ENCODE measurements at regions not wholly inside any gene's neighbourhood (a gene's known extent, or its start where the extent isn't known, plus 50 kb on each side); places are given as distances from the start of the nearest gene placed in this dataset.

DNA sequence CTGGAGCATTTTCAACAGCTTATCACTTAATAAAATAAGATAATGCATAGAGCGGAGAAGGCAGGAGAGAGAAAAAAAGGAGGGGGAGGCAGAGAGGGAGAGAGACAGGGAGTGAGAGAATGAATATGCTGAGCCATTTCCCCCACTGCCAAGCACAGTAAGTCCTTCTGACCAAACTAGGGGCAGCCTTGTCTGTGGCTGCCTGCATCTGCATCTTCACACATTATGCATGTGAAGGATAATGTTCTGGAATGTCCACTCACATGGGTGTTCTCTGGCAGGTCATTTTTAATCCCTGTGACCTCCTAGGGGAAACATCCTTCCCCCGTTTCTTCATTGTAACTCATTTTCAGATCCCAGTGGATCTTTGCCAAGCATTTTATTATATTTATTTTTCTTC is 269.3 kb downstream of the FOXA2 start:
- no peak overlapping the region for H3K4me3 ChIP-seq (ENCODE audit: low read length)
- no peak for TF ChIP-seq ZNF274 (IDR thresholded peaks at IDR 0.05; ENCODE audit: low read depth, low read length)

- no peak for TF ChIP-seq ZNF274 (IDR thresholded peaks at IDR 0.05; ENCODE audit: low read depth, low read length)
- H3K4me3 ChIP-seq (ENCODE audit: low read length): no peak overlapping the region
Measured at GRCh38 chr20:22312744-22313346, 271.5 kb downstream of the FOXA2 start.

GRCh38 chr20:22308934-22309333 is 275.4 kb downstream of the FOXA2 start:
- H3K4me3 ChIP-seq (ENCODE audit: low read length): no peak overlapping the region
- no peak for TF ChIP-seq ZNF274 (IDR thresholded peaks at IDR 0.05; ENCODE audit: low read depth, low read length)

DNA sequence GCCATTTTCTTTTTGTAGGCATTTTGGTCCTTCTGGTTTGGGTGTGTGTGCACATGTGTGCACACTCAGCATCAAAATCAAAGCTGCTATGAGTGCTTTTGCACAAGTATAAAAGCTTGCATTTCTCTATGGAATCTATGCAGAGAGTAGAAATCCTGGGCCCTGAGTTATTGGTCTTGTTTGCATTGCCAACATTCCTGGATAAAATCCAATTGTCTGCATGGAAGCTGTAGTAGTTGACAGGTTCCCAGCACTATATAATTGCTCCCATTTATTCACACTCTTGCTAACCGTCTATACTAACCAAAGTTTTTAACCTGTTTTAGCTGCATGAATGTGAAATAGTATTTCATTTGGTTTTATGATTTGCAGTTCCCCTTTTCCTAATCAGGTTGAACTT is 277.0 kb downstream of the FOXA2 start:
- no peak for TF ChIP-seq ZNF274 (IDR thresholded peaks at IDR 0.05; ENCODE audit: low read depth, low read length)
- no peak overlapping the region for H3K4me3 ChIP-seq (ENCODE audit: low read length)

DNA sequence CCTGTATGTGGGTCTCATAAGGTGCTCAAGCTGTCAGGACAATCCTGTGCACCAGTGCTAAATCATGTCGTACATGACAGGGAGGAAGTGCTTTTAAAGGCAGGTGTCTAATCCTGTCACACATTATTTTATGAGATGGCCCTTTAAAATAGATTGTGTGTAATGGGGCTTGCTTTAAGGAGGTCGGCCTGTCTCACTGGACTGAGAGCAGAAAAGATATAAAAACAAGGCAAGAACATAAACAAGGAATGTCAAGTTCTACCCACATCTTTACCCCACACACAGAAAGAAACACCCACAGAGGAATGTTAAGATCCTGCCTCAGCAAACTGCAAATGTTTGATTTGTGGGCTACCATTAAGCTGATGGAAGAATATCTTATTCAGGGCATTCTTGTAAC is 279.0 kb downstream of the FOXA2 start:
- no peak for TF ChIP-seq ZNF274 (IDR thresholded peaks at IDR 0.05; ENCODE audit: low read depth, low read length)
- no peak overlapping the region for H3K4me3 ChIP-seq (ENCODE audit: low read length)

- no peak for TF ChIP-seq ZNF274 (IDR thresholded peaks at IDR 0.05; ENCODE audit: low read depth, low read length)
- no peak overlapping the region for H3K4me3 ChIP-seq (ENCODE audit: low read length)
Measured at GRCh38 chr20:22303523-22303922, 280.8 kb downstream of the FOXA2 start.

GRCh38 chr20:22302039-22302438 is 282.3 kb downstream of the FOXA2 start:
- TF ChIP-seq ZNF274 (IDR thresholded peaks at IDR 0.05; ENCODE audit: low read depth, low read length): no peak

DNA sequence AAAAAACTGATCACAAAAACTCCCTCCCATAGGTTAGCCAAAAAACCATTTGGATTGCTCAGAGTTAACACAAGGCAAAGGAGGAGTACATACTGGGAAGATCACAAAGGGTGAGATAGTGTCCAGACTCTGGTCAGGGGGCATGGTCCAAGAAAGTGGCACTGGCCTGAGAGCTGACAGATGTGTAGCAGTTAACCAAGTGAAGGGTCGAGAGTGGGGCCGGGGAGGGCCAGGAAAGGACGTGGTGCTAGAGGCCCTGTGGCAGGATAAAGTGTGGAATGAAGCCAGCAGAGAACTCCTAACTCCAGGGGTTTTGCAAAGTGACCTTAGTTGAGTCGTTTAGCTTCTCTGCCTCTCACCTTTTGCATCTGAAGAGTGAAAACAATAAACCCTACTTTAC is 290.5 kb downstream of the FOXA2 start:
- TF ChIP-seq ZNF274 (IDR thresholded peaks at IDR 0.05; ENCODE audit: low read depth, low read length): no peak
- H3K4me3 ChIP-seq (ENCODE audit: low read length): no peak overlapping the region

More at GRCh38 chr20:22302039-22302438, 282.3 kb downstream of the FOXA2 start:
- no peak overlapping the region for H3K4me3 ChIP-seq (ENCODE audit: low read length)

GRCh38 chr20:22289442-22289841 is 294.9 kb downstream of the FOXA2 start:
- TF ChIP-seq ZNF274 (IDR thresholded peaks at IDR 0.05; ENCODE audit: low read depth, low read length): no peak
- H3K4me3 ChIP-seq (ENCODE audit: low read length): no peak overlapping the region

DNA sequence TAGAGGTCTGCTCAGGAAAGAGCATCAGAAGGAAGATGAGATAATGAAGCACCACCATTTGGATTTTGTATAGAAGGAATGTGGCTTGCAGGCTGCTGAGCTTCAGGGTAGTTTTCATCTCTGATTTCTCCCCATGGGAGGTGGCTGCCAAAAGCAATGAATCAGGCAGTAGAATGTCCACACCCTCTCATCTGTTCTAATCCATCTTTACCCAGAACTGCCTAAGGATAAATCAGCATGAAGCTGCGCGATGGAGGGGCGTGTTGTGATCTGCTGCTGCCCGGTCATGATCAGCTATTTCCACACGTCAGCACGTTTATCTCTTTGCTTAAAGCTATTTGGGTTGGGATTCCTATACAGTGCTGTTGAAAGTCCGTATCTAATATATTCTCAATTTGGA is 295.4 kb downstream of the FOXA2 start:
- no peak overlapping the region for H3K4me3 ChIP-seq (ENCODE audit: low read length)
- no peak for TF ChIP-seq ZNF274 (IDR thresholded peaks at IDR 0.05; ENCODE audit: low read depth, low read length)

DNA sequence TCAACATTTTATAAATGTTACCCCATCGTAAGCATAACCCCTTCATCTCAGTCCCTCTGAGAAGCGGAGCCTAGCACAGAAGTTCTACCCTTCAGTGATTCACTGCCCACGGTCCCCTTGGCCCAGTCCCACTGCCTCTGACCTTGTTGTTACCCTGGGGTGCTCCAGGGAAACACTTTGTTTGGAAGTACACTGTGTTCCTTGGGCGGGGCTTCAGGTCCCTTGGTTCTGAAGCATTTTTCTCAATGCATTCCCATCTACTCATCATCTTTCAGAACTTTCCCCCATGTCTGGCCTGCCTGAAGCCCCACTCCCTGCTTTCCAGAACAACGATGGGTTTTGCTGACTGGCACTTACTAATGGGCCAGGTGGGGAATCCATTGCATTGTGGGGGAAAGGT is 296.2 kb downstream of the FOXA2 start:
- no peak overlapping the region for H3K4me3 ChIP-seq (ENCODE audit: low read length)
- TF ChIP-seq ZNF274 (IDR thresholded peaks at IDR 0.05; ENCODE audit: low read depth, low read length): no peak

GRCh38 chr20:22285555-22285954 is 298.8 kb downstream of the FOXA2 start:
- H3K4me3 ChIP-seq (ENCODE audit: low read length): no peak overlapping the region

DNA sequence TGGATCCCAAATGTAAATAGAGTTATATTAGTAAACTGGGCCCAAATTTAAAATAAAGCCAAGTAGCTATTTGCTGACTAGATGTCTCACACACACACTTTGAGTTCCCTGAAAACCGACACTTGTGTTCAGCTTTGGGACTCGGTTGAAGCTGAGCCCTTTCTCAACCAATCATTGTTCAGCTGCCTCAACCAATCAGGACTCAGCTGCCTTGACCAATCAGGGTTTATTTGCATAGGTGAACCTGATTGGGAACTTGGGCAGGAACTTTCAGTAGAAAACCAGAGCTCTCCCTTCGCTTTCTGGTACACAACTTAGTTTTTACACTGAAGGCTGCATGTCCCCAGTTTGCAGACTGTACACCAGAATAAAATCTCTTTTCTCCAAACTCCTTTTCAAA is 301.7 kb downstream of the FOXA2 start:
- H3K4me3 ChIP-seq (ENCODE audit: low read length): no peak overlapping the region
- TF ChIP-seq ZNF274 (IDR thresholded peaks at IDR 0.05; ENCODE audit: low read depth, low read length): no peak

More at GRCh38 chr20:22285555-22285954, 298.8 kb downstream of the FOXA2 start:
- no peak for TF ChIP-seq ZNF274 (IDR thresholded peaks at IDR 0.05; ENCODE audit: low read depth, low read length)

DNA sequence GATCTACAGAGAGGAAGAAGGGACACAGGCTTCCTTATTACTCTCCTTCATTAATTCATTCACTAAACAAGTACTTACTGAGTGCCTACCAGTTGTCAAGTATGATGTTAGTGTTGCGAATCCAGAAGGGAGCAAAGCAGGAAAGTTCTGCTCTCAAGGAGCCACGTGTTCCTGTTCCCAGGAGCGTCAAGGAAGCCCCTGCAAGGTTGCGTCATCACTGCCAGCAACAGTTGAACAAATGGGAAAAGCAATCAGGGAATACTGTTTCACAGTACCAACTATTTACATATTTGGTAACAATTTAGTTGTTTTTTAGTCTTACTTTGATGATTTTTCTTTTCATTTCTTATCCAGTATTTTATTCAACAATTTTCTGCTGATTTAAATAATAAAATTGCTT is 310.0 kb downstream of the FOXA2 start:
- TF ChIP-seq ZNF274 (IDR thresholded peaks at IDR 0.05; ENCODE audit: low read depth, low read length): no peak
- no peak overlapping the region for H3K4me3 ChIP-seq (ENCODE audit: low read length)

DNA sequence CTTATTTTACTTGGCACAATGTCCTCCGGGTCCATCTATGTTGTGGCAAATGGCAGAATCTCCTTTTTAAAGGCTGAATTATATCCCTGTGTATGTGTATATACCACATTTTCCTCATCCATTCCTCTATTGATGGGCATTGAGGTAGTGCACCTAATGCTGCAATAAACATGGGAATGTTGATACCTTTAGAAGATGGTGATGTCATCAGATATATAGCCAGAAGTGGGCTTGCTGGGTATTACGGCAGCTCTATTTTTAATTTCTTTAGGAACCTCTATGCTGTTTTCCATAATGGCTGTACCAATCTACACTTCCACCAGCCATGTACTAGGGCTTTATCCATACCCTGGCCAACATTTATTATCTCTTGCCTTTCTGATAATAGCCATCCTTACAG is 315.7 kb downstream of the FOXA2 start:
- no peak for TF ChIP-seq ZNF274 (IDR thresholded peaks at IDR 0.05; ENCODE audit: low read depth, low read length)

DNA sequence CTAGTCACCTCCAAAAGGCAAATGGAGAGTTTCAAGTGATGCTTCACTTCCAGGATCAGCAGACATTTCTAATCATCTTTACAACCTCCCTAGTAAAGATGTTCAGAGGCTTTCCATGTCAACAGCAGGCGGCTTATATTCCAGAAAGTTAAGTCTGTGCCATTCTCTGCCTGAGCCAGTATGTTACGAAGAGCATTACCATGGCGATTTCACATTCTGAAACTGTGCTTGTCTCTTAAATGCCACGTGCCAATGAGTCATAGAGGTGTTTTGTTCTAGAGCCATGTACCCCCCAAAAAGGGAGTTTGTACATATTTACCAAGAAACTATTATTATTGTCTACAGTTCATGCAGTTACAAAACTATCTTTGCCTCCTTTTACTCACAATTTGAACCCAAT is 319.5 kb downstream of the FOXA2 start:
- no peak for TF ChIP-seq ZNF274 (IDR thresholded peaks at IDR 0.05; ENCODE audit: low read depth, low read length)
- H3K4me3 ChIP-seq (ENCODE audit: low read length): no peak overlapping the region

More for the DNA sequence above, 315.7 kb downstream of the FOXA2 start:
- no peak overlapping the region for H3K4me3 ChIP-seq (ENCODE audit: low read length)
